ENCODE measurements at regions not wholly inside any gene's neighbourhood (a gene's known extent, or its start where the extent isn't known, plus 50 kb on each side); places are given as distances from the start of the nearest gene placed in this dataset.

- H3K27ac Mint-ChIP-seq = no peak overlapping the region
- H3K27me3 Mint-ChIP-seq = no peaks in the 10 kb centered on the region
Observed at GRCh38 chr10:90180886-90181691, 479.7 kb downstream of the KIF20B start.

GRCh38 chr10:90192825-90193224, 491.4 kb downstream of the KIF20B start:
- Mint-ChIP-seq H3K9me3 (no peaks in the 10 kb centered on the region), H3K27me3 (no peaks in the 10 kb centered on the region), H3K4me3 (no peak overlapping the region), H3K27ac (no peak overlapping the region), H3K4me1 (no peaks in the 10 kb centered on the region), H3K36me3 (no peaks in the 10 kb centered on the region)
- ATAC-seq = no peak

More at GRCh38 chr10:90180886-90181691, 479.7 kb downstream of the KIF20B start:
- Mint-ChIP-seq H3K9me3 (peaks cover 3% of the 10 kb centered on the region), H3K4me1 (no peaks in the 10 kb centered on the region), H3K4me3 (no peak overlapping the region), H3K36me3 (no peaks in the 10 kb centered on the region)
- ATAC-seq = no peak

- no peaks in the 10 kb centered on the region for H3K4me1 Mint-ChIP-seq
- ATAC-seq = no peak
- no peaks in the 10 kb centered on the region for H3K9me3 Mint-ChIP-seq
- H3K27ac Mint-ChIP-seq = no peak overlapping the region
- H3K27me3 Mint-ChIP-seq = no peaks in the 10 kb centered on the region
- no peak overlapping the region for H3K4me3 Mint-ChIP-seq
- H3K36me3 Mint-ChIP-seq = no peaks in the 10 kb centered on the region
Observed at GRCh38 chr10:90193240-90193985, 492.0 kb downstream of the KIF20B start.

GRCh38 chr10:90195288-90195840, 494.0 kb downstream of the KIF20B start:
- no peak for ATAC-seq
- Mint-ChIP-seq H3K27me3 (no peaks in the 10 kb centered on the region), H3K36me3 (no peaks in the 10 kb centered on the region), H3K9me3 (no peaks in the 10 kb centered on the region), H3K27ac (no peak overlapping the region), H3K4me1 (no peaks in the 10 kb centered on the region), H3K4me3 (no peak overlapping the region)

- no peak for ATAC-seq
- Mint-ChIP-seq H3K36me3 (no peaks in the 10 kb centered on the region), H3K9me3 (no peaks in the 10 kb centered on the region), H3K4me3 (no peak overlapping the region), H3K4me1 (no peaks in the 10 kb centered on the region), H3K27ac (no peak overlapping the region), H3K27me3 (no peaks in the 10 kb centered on the region)
Observed at GRCh38 chr10:90197766-90198165, 496.4 kb downstream of the KIF20B start.

- no peaks in the 10 kb centered on the region for H3K27me3 Mint-ChIP-seq
- no peaks in the 10 kb centered on the region for H3K36me3 Mint-ChIP-seq
- H3K9me3 Mint-ChIP-seq = no peaks in the 10 kb centered on the region
- no peak for ATAC-seq
- no peak overlapping the region for H3K4me3 Mint-ChIP-seq
- H3K4me1 Mint-ChIP-seq = no peaks in the 10 kb centered on the region
- H3K27ac Mint-ChIP-seq = no peak overlapping the region
Observed at GRCh38 chr10:90199093-90199492, 497.7 kb downstream of the KIF20B start.

GRCh38 chr10:90199513-90199912, 498.1 kb downstream of the KIF20B start:
- no peak overlapping the region for H3K4me3 Mint-ChIP-seq
- no peak for ATAC-seq
- no peaks in the 10 kb centered on the region for H3K4me1 Mint-ChIP-seq
- H3K36me3 Mint-ChIP-seq = no peaks in the 10 kb centered on the region
- no peaks in the 10 kb centered on the region for H3K9me3 Mint-ChIP-seq
- H3K27ac Mint-ChIP-seq = no peak overlapping the region
- H3K27me3 Mint-ChIP-seq = no peaks in the 10 kb centered on the region

GRCh38 chr10:90204131-90204955, 503.0 kb downstream of the KIF20B start:
- Mint-ChIP-seq H3K9me3 (no peaks in the 10 kb centered on the region), H3K27me3 (no peaks in the 10 kb centered on the region), H3K4me3 (no peak overlapping the region), H3K4me1 (no peaks in the 10 kb centered on the region), H3K27ac (no peak overlapping the region), H3K36me3 (no peaks in the 10 kb centered on the region)
- no peak for ATAC-seq

- Mint-ChIP-seq H3K4me3 (no peak overlapping the region), H3K27ac (no peak overlapping the region), H3K4me1 (no peaks in the 10 kb centered on the region), H3K36me3 (no peaks in the 10 kb centered on the region), H3K27me3 (no peaks in the 10 kb centered on the region), H3K9me3 (no peaks in the 10 kb centered on the region)
- no peak for ATAC-seq
Observed at GRCh38 chr10:90204956-90205314, 503.5 kb downstream of the KIF20B start.

GRCh38 chr10:90205340-90205739, 503.9 kb downstream of the KIF20B start:
- no peaks in the 10 kb centered on the region for H3K36me3 Mint-ChIP-seq
- H3K9me3 Mint-ChIP-seq = no peaks in the 10 kb centered on the region
- H3K4me3 Mint-ChIP-seq = no peak overlapping the region
- ATAC-seq = no peak
- no peaks in the 10 kb centered on the region for H3K27me3 Mint-ChIP-seq
- no peaks in the 10 kb centered on the region for H3K4me1 Mint-ChIP-seq
- no peak overlapping the region for H3K27ac Mint-ChIP-seq

- H3K27ac Mint-ChIP-seq = no peak overlapping the region
- H3K27me3 Mint-ChIP-seq = no peaks in the 10 kb centered on the region
- no peak for ATAC-seq
- no peak overlapping the region for H3K4me3 Mint-ChIP-seq
- H3K4me1 Mint-ChIP-seq = no peaks in the 10 kb centered on the region
- no peaks in the 10 kb centered on the region for H3K9me3 Mint-ChIP-seq
- no peaks in the 10 kb centered on the region for H3K36me3 Mint-ChIP-seq
Observed at GRCh38 chr10:90213346-90213745, 512.0 kb downstream of the KIF20B start.

GRCh38 chr10:90218846-90219245, 517.5 kb downstream of the KIF20B start:
- no peak overlapping the region for H3K4me3 Mint-ChIP-seq
- no peaks in the 10 kb centered on the region for H3K9me3 Mint-ChIP-seq
- ATAC-seq = no peak
- no peaks in the 10 kb centered on the region for H3K36me3 Mint-ChIP-seq
- H3K27ac Mint-ChIP-seq = no peak overlapping the region
- no peaks in the 10 kb centered on the region for H3K27me3 Mint-ChIP-seq
- H3K4me1 Mint-ChIP-seq = no peaks in the 10 kb centered on the region

- Mint-ChIP-seq H3K27me3 (no peaks in the 10 kb centered on the region), H3K27ac (no peak overlapping the region), H3K4me3 (no peak overlapping the region), H3K4me1 (no peaks in the 10 kb centered on the region), H3K36me3 (no peaks in the 10 kb centered on the region), H3K9me3 (no peaks in the 10 kb centered on the region)
- no peak for ATAC-seq
Observed at GRCh38 chr10:90222372-90222771, 521.0 kb downstream of the KIF20B start.

- H3K9me3 Mint-ChIP-seq = no peaks in the 10 kb centered on the region
- no peak overlapping the region for H3K27ac Mint-ChIP-seq
- no peaks in the 10 kb centered on the region for H3K27me3 Mint-ChIP-seq
- H3K36me3 Mint-ChIP-seq = no peaks in the 10 kb centered on the region
- H3K4me1 Mint-ChIP-seq = no peaks in the 10 kb centered on the region
- no peak overlapping the region for H3K4me3 Mint-ChIP-seq
- no peak for ATAC-seq
Observed at GRCh38 chr10:90222939-90223338, 521.5 kb downstream of the KIF20B start.
